H9 (cell line): ENCODE measurements at regions not wholly inside any gene's neighbourhood (a gene's known extent, or its start where the extent isn't known, plus 50 kb on each side); places are given as distances from the start of the nearest gene placed in this dataset.

Experiments
- DNase-seq: peaks from one replicate; pipeline ENCODE4 v3.0.0-alpha.2; 2017
- H2AFZ ChIP-seq: one replicate; pipeline ENCODE4 v1.6.1; 2013; ENCODE audit warnings: mild to moderate bottlenecking, low read length, control low read depth, moderate library complexity
- H2AK5ac ChIP-seq: 2 replicates; pipeline ENCODE4 v1.6.1; 2013; ENCODE audit warnings: low read length, control low read depth, mixed read lengths; ENCODE audit not compliant: insufficient read length
- H2BK120ac ChIP-seq: one replicate; pipeline ENCODE4 v1.6.1; 2013; ENCODE audit warnings: low read depth, mild to moderate bottlenecking, low read length, control low read depth, inconsistent platforms; ENCODE audit not compliant: poor library complexity, severe bottlenecking
- H2BK12ac ChIP-seq: 2 replicates; pipeline ENCODE4 v1.6.1; 2013; ENCODE audit warnings: low read length, control low read depth, mixed read lengths, low read depth; ENCODE audit not compliant: insufficient read length
- H2BK15ac ChIP-seq: 2 replicates; pipeline ENCODE4 v1.6.1; 2013; ENCODE audit warnings: low read depth, low read length, control low read depth
- H2BK20ac ChIP-seq: one replicate; pipeline ENCODE4 v1.6.1; 2013; ENCODE audit warnings: low read depth, mild to moderate bottlenecking, low read length, control low read depth, inconsistent platforms; ENCODE audit not compliant: poor library complexity, severe bottlenecking
- H2BK5ac ChIP-seq: 2 replicates; pipeline ENCODE4 v1.6.1; 2013; ENCODE audit warnings: low read length, control low read depth, mixed read lengths; ENCODE audit not compliant: insufficient read length
- H3K14ac ChIP-seq: 2 replicates; pipeline ENCODE4 v1.6.1; 2013; ENCODE audit warnings: low read length, control low read depth; ENCODE audit not compliant: insufficient read depth
- H3K18ac ChIP-seq: 2 replicates; pipeline ENCODE4 v1.6.1; 2013; ENCODE audit warnings: low read depth, mild to moderate bottlenecking, mixed read lengths, low read length, control low read depth; ENCODE audit not compliant: insufficient read length
- H3K23ac ChIP-seq: 2 replicates; pipeline ENCODE4 v1.6.1; 2013; ENCODE audit warnings: low read length, control low read depth, mixed read lengths, low read depth; ENCODE audit not compliant: insufficient read length
- H3K23me2 ChIP-seq: 2 replicates; pipeline ENCODE4 v1.6.1; 2013; ENCODE audit warnings: low read depth, mild to moderate bottlenecking, mixed read lengths, low read length, control low read depth; ENCODE audit not compliant: insufficient read length, poor library complexity, severe bottlenecking
- H3K27ac ChIP-seq: 2 replicates; pipeline ENCODE4 v1.5.1; 2013; ENCODE audit warnings: low read length, control low read depth, mixed read lengths, low read depth; ENCODE audit not compliant: insufficient read length
- H3K27me3 ChIP-seq: 2 replicates; pipeline ENCODE4 v1.6.1; 2013; ENCODE audit warnings: low read length, control low read depth, inconsistent platforms; ENCODE audit not compliant: insufficient read depth
- H3K4ac ChIP-seq: 2 replicates; pipeline ENCODE4 v1.6.1; 2013; ENCODE audit warnings: low read depth, mild to moderate bottlenecking, control low read depth, inconsistent platforms, low read length, moderate library complexity
- H3K4me1 ChIP-seq: 2 replicates; pipeline ENCODE4 v1.6.1; 2013; ENCODE audit warnings: low read length, control low read depth, inconsistent platforms; ENCODE audit not compliant: insufficient read depth
- H3K4me2 ChIP-seq: 2 replicates; pipeline ENCODE4 v1.6.1; 2013; ENCODE audit warnings: low read length, control low read depth, mixed read lengths; ENCODE audit not compliant: insufficient read length, insufficient read depth
- H3K56ac ChIP-seq: 2 replicates; pipeline ENCODE4 v1.6.1; 2013; ENCODE audit warnings: low read depth, mild to moderate bottlenecking, mixed read lengths, low read length, control low read depth; ENCODE audit not compliant: insufficient read length
- H3K79me1 ChIP-seq: 2 replicates; pipeline ENCODE4 v1.6.1; 2013; ENCODE audit warnings: low read depth, mild to moderate bottlenecking, moderate library complexity, low read length, control low read depth, inconsistent platforms; ENCODE audit not compliant: insufficient read depth, poor library complexity, severe bottlenecking
- H3K79me2 ChIP-seq: 2 replicates; pipeline ENCODE4 v1.6.1; 2013; ENCODE audit warnings: low read length, control low read depth, inconsistent platforms; ENCODE audit not compliant: insufficient read depth
- H3K9ac ChIP-seq: 2 replicates; pipeline ENCODE4 v1.6.1; 2013; ENCODE audit warnings: low read length, control low read depth, mixed read lengths; ENCODE audit not compliant: insufficient read length; ENCODE audit errors: extremely low read depth
- H3K9me3 ChIP-seq: one replicate; pipeline ENCODE4 v1.6.1; 2013; ENCODE audit warnings: low read depth, low read length, inconsistent platforms; ENCODE audit not compliant: control insufficient read depth
- H3T11ph ChIP-seq: one replicate; pipeline ENCODE4 v1.6.1; 2013; ENCODE audit warnings: mild to moderate bottlenecking, low read length, control low read depth, inconsistent platforms
- H4K20me1 ChIP-seq: one replicate; pipeline ENCODE4 v1.6.1; 2013; ENCODE audit not compliant: control insufficient read depth, insufficient read length, insufficient read depth
- H4K5ac ChIP-seq: 2 replicates; pipeline ENCODE4 v1.6.1; 2013; ENCODE audit warnings: low read depth, mild to moderate bottlenecking, mixed read lengths, low read length, control low read depth; ENCODE audit not compliant: insufficient read length
- H4K8ac ChIP-seq: replicated peaks from 2 replicates; pipeline ENCODE4 v1.6.1; 2013; ENCODE audit warnings: low read length, control low read depth, mixed read lengths, low read depth; ENCODE audit not compliant: insufficient read length
- H4K91ac ChIP-seq: 2 replicates; pipeline ENCODE4 v1.6.1; 2013; ENCODE audit warnings: low read depth, mild to moderate bottlenecking, moderate library complexity, mixed read lengths, low read length, control low read depth; ENCODE audit not compliant: insufficient read length
- H3K27ac Mint-ChIP-seq, 3 experiments: 2 replicates in 2 of 3; 3 replicates in 1 of 3; pipeline ENCODE4 v1.8.0; 2020 to 2021; ENCODE audit warnings: mixed read lengths in 3 of 3, mild to moderate bottlenecking in 1 of 3, moderate library complexity in 1 of 3
- H3K27me3 Mint-ChIP-seq: 2 replicates; pipeline ENCODE4 v1.8.0; 2021; ENCODE audit warnings: low read depth, mild to moderate bottlenecking, moderate library complexity, mixed read lengths
- H3K36me3 Mint-ChIP-seq, 3 experiments: 2 replicates in 2 of 3; 3 replicates in 1 of 3; pipeline ENCODE4 v1.8.0; 2020 to 2021; ENCODE audit warnings: low read depth in 3 of 3, mixed read lengths in 3 of 3; ENCODE audit not compliant: insufficient read depth in 1 of 3
- H3K4me1 Mint-ChIP-seq, 2 experiments: 2 replicates each; pipeline ENCODE4 v1.8.0; 2020; ENCODE audit warnings: mixed read lengths in 2 of 2
- H3K4me3 Mint-ChIP-seq, 2 experiments: 2 replicates in 1 of 2; 3 replicates in 1 of 2; pipeline ENCODE4 v1.8.0; 2020 to 2021; ENCODE audit warnings: mild to moderate bottlenecking in 2 of 2, mixed read lengths in 2 of 2, moderate library complexity in 1 of 2
- H3K9me3 Mint-ChIP-seq, 2 experiments: 2 replicates in 1 of 2; 3 replicates in 1 of 2; pipeline ENCODE4 v1.8.0; 2020; ENCODE audit warnings: mild to moderate bottlenecking in 2 of 2, mixed read lengths in 2 of 2, moderate library complexity in 1 of 2
- CTCF ChIP-seq: fragments of 200-600 bp; sonication (generic); conservative IDR thresholded peaks from 3 replicates; pipeline ENCODE4 v1.8.0; 2021; ENCODE audit warnings: antibody characterized with exemption, mild to moderate bottlenecking
- WGBS: extraction: QIAGEN DNeasy Blood & Tissue Kit; methylation state at CpG from one replicate; pipeline ENCODE4 v1.1.7; 2013; ENCODE audit warnings: missing lambda C conversion rate, low lambda C conversion rate, mixed read lengths; ENCODE audit not compliant: insufficient read length; ENCODE audit errors: extremely low coverage; 5-methylcytosine and 5-hydroxymethylcytosine counted together

- H3K9me3 ChIP-seq, result no peaks in the 10 kb centered on the region
- no peak overlapping the region for H4K91ac ChIP-seq
- H3K79me2 ChIP-seq, result no peaks in the 10 kb centered on the region
- no peak for DNase-seq
- H3K27me3 ChIP-seq, result no peaks in the 10 kb centered on the region
- no peak overlapping the region for H2BK5ac ChIP-seq
- Mint-ChIP-seq H3K27me3 (peaks cover 9% of the 10 kb centered on the region), H3K27ac (no peak overlapping the region), H3K9me3 (peaks cover 0 to 4% of the 10 kb centered on the region in 2 experiments; a peak in 1 of 5 replicates), H3K4me3 (no peak overlapping the region), H3K4me1 (no peaks in the 10 kb centered on the region), H3K36me3 (no peaks in the 10 kb centered on the region)
- no peak overlapping the region for H2BK120ac ChIP-seq
- no peak overlapping the region for H3K27ac ChIP-seq
- H2AK5ac ChIP-seq, result no peak overlapping the region
- no peak overlapping the region for H2BK20ac ChIP-seq
- H3K18ac ChIP-seq, result no peak overlapping the region
- H4K5ac ChIP-seq, result no peak overlapping the region
- no CpG with 5 or more reads among the region's 7 CpGs for WGBS
- no peak overlapping the region for H2BK15ac ChIP-seq
- no peaks in the 10 kb centered on the region for H3K4me1 ChIP-seq
- H3T11ph ChIP-seq, result no peak overlapping the region
- no peak overlapping the region for H3K9ac ChIP-seq
- H3K14ac ChIP-seq, result no peak overlapping the region
- no peak overlapping the region for H3K56ac ChIP-seq
- H3K79me1 ChIP-seq, result no peaks in the 10 kb centered on the region
- H3K23me2 ChIP-seq, result no peaks in the 10 kb centered on the region
- H4K20me1 ChIP-seq, result no peaks in the 10 kb centered on the region
- no peak overlapping the region for H3K23ac ChIP-seq
- H3K4ac ChIP-seq, result no peak overlapping the region
- H2AFZ ChIP-seq, result no peak overlapping the region
- H3K4me2 ChIP-seq, result no peak overlapping the region
- TF ChIP-seq CTCF, result no peak
- no peak overlapping the region for H4K8ac ChIP-seq
- no peak overlapping the region for H2BK12ac ChIP-seq
These were observed 76.5 kb upstream of the IRX4 start for GRCh38 chr5:1959231-1959630.
